Activated naive CD4-positive, alpha-beta T cell treated with anti-CD3 and anti-CD28 coated beads for 36 hours (primary cell): ENCODE measurements at regions not wholly inside any gene's neighbourhood (a gene's known extent, or its start where the extent isn't known, plus 50 kb on each side); places are given as distances from the start of the nearest gene placed in this dataset.

ENCODE experiments used
- CTCF ChIA-PET: fragments of 350-600 bp; sonication (Branson Sonifier 250); formaldehyde crosslinking; loops from one replicate; lab custom pipeline; 2021; ENCODE audit warnings: antibody characterized with exemption; lab: Charles Lee
- DNase-seq: peaks from one replicate; pipeline ENCODE4 v3.0.0-alpha.2; 2020
- H3K27ac Mint-ChIP-seq: one replicate; pipeline ENCODE4 v1.8.0; 2021; ENCODE audit warnings: mild to moderate bottlenecking, mixed read lengths
- H3K27me3 Mint-ChIP-seq: one replicate; pipeline ENCODE4 v1.8.0; 2021; ENCODE audit warnings: low read depth, mixed read lengths
- H3K36me3 Mint-ChIP-seq: one replicate; pipeline ENCODE4 v1.8.0; 2021; ENCODE audit warnings: low read depth, mixed read lengths
- H3K4me1 Mint-ChIP-seq: one replicate; pipeline ENCODE4 v1.8.0; 2021; ENCODE audit warnings: low read depth, mixed read lengths
- H3K4me3 Mint-ChIP-seq: one replicate; pipeline ENCODE4 v1.8.0; 2021; ENCODE audit warnings: mild to moderate bottlenecking, moderate library complexity, mixed read lengths
- H3K9me3 Mint-ChIP-seq: one replicate; pipeline ENCODE4 v1.8.0; 2021; ENCODE audit warnings: mixed read lengths
- intact Hi-C: fragments of 100-400 bp; cut with micrococcal nuclease; formaldehyde crosslinking; loops from one replicate; pipeline ENCODE4 v1.15.1; 2023

DNA sequence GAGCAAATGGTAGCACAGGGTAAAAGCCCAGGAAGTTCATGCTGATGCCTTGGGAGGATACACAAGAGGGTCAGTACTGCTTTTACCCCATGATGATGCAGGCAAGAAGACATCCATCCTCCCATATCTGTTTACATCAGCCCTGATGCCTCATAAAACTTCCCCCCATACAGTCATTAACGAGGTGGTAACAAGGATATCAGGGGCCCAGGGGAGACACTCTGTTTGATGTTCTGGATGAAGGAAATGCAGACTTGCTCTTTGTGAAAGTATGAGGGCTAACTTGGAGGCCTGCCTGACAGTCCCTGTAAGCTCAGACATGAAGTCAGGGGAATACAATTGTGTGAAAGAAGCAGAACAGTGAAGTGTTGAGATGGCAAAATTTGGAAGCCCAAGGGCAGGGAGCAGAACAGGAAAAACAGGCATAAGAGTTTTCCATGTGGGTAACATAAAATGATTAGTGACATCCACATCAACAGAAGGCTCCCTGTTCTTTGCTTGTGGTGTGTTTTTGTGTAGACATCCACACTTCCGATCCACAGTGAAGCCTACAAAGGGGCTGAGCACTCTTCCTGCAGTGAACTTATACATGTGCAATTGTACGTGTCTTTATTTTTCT, 813.4 kb downstream of the MAFB start:
- H3K36me3 Mint-ChIP-seq = no peaks in the 10 kb centered on the region
- intact Hi-C loops = loop anchor here (2.0 kb wide), 1 partner anchor 611 kb away; no protein-coding TSS in a partner anchor

DNA sequence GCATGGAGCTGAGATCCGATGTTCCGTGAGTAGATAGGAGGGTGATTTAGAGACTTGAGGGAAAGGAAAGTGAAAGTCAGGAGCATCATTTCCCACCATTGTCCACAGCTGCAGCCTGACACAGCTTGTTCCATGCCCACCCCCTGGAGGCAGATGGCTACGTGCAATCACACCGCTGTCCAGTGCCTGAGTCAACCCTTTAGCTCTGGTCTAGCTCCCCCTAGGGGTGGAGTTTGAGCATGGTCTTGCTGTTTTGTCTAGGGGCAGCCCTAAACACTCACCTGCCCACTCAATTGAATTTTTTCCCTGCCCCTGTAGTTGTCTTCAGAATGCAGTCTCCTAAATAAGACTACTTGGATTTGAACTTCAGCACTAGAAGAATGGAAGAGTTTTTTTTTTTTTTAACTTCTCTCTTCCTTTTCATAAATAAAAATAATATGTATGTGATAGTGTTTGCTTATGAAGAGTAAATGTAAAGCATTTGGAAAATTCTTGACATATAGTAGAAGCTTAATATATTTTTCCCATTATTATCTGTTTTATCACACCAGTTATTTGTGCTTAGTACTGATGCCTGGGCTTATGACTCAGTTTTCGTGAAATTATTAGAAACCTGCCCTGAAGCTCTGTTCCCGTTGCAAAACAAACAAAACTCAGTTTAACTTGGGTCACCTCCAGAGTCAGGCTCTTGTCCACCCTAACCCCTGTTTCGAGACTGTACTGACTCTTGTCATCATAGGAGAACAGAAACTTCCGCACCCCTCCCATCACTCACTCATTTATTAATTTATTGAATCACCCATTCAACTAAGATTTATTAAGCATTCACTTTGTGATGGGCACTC, 814.8 kb downstream of the MAFB start:
- intact Hi-C loops = loop anchor here (2.0 kb wide), 1 partner anchor 609 kb away; no protein-coding TSS in a partner anchor
- no peak overlapping the region for H3K27ac Mint-ChIP-seq
- CTCF ChIA-PET = interaction anchor here (0.6 to 1.4 kb wide), 4 partner anchors 21 to 608 kb away, joined by 3 to 7 read pairs (median 4); no protein-coding TSS in a partner anchor
- H3K4me3 Mint-ChIP-seq = no peak overlapping the region
- DNase-seq = peak; percentile 52
- H3K36me3 Mint-ChIP-seq = no peaks in the 10 kb centered on the region
- H3K27me3 Mint-ChIP-seq = peaks cover 6% of the 10 kb centered on the region
- H3K4me1 Mint-ChIP-seq = no peaks in the 10 kb centered on the region
- H3K9me3 Mint-ChIP-seq = no peaks in the 10 kb centered on the region

More for the DNA sequence above, 813.4 kb downstream of the MAFB start:
- H3K9me3 Mint-ChIP-seq = no peaks in the 10 kb centered on the region
- H3K27ac Mint-ChIP-seq = no peak overlapping the region
- no peaks in the 10 kb centered on the region for H3K4me1 Mint-ChIP-seq
- DNase-seq = no peak
- CTCF ChIA-PET = no interaction called here
- H3K27me3 Mint-ChIP-seq = peaks cover 6% of the 10 kb centered on the region
- H3K4me3 Mint-ChIP-seq = no peak overlapping the region

DNA sequence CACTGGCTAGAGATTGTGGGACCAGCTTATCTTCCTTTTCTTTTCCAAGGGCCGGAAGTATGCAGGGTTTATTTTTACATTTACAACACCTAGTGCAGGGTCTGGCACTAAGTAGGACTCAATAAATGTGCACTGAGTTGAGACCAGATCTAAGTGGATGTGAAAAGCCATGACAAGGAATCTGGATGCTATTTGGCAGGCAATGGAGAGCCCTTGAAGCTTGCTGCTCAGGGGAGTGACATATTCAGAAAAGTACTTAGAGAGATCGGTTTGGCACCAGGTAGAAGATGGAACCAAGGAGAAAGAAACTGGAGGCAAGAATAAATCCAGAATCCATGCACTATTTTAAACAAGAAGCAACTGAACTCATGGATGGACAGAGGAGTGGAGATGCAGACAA, 815.8 kb downstream of the MAFB start:
- H3K4me1 Mint-ChIP-seq = no peaks in the 10 kb centered on the region
- no peaks in the 10 kb centered on the region for H3K36me3 Mint-ChIP-seq
- CTCF ChIA-PET = interaction anchor here (0.6 to 0.8 kb wide), 3 partner anchors 255 to 607 kb away, joined by 3 to 7 read pairs (median 4); no protein-coding TSS in a partner anchor
- peaks cover 6% of the 10 kb centered on the region for H3K27me3 Mint-ChIP-seq
- H3K4me3 Mint-ChIP-seq = no peak overlapping the region
- H3K27ac Mint-ChIP-seq = no peak overlapping the region
- no peaks in the 10 kb centered on the region for H3K9me3 Mint-ChIP-seq
- intact Hi-C loops = no loop called here
- DNase-seq = no peak

DNA sequence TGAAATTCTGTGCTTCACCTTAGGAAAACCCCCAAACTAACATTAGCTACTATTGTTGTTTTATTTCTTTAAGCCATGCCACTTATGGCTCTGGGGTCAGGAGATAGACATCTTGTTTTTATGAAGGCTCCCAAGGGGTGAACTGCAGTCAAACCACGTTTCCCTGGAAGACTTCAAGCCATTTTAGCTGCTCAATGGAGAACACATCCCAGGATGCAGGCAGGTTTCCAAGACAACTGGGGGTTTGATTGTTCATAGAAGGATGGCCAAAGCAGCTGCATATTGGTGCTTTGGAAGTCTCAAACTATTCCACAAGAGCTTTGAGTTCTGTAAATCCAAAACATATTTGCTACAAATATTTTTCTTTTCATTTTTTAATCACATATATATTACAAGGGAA, 818.0 kb downstream of the MAFB start:
- Mint-ChIP-seq H3K27me3 (peaks cover 11% of the 10 kb centered on the region), H3K4me1 (no peaks in the 10 kb centered on the region), H3K4me3 (no peak overlapping the region), H3K27ac (no peak overlapping the region), H3K36me3 (no peaks in the 10 kb centered on the region), H3K9me3 (peaks cover 4% of the 10 kb centered on the region)
- intact Hi-C loops = no loop called here
- no peak for DNase-seq
- CTCF ChIA-PET = no interaction called here

DNA sequence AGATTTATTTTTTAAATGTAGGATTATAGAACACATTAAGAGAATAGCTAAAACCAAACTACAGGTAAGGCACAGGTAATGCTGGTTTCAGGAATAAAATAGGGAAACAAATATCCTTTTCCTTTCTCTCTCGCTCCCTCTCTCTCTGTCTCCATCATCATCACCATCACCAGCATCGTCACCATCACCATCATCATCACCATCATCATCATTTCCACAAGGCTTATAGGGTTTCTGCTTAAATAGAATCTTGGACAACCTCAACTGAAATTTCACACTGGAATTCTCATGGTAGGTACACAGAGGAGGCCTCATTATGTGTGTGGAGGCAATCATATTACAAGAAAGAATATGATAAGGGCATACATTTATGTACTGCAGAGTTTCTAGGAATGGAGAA, 823.6 kb downstream of the MAFB start:
- intact Hi-C loops = no loop called here

DNA sequence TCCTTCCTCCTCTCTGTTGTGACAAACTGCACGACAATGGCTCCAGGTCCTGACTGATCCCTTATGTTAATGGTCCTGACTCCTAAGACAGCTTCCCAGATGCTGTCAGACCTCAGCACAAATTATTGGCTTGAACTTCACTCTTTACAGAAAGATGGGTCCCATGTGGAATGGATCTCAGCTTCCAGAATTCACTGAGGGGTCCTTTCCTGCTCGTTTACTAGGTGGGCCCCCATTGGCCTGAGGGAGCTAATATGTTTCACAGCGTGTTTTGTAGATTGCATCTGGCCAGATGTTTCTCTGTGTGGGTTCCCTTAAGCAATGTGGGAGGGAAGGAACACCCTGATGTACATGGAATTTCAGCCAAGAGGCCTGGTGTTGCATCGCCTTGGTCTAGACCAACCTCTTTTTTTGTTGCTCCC, 826.6 kb downstream of the MAFB start:
- no peak overlapping the region for H3K4me3 Mint-ChIP-seq
- intact Hi-C loops = no loop called here
- H3K27me3 Mint-ChIP-seq = peaks cover 13% of the 10 kb centered on the region
- H3K4me1 Mint-ChIP-seq = no peaks in the 10 kb centered on the region
- no peak overlapping the region for H3K27ac Mint-ChIP-seq
- CTCF ChIA-PET = no interaction called here
- no peaks in the 10 kb centered on the region for H3K36me3 Mint-ChIP-seq
- peaks cover 6% of the 10 kb centered on the region for H3K9me3 Mint-ChIP-seq
- DNase-seq = no peak

More for the DNA sequence above, 823.6 kb downstream of the MAFB start:
- peaks cover 6% of the 10 kb centered on the region for H3K9me3 Mint-ChIP-seq
- no peaks in the 10 kb centered on the region for H3K4me1 Mint-ChIP-seq
- no peaks in the 10 kb centered on the region for H3K36me3 Mint-ChIP-seq
- H3K27me3 Mint-ChIP-seq = peaks cover 11% of the 10 kb centered on the region
- H3K4me3 Mint-ChIP-seq = no peak overlapping the region
- DNase-seq = no peak
- H3K27ac Mint-ChIP-seq = no peak overlapping the region
- CTCF ChIA-PET = no interaction called here

DNA sequence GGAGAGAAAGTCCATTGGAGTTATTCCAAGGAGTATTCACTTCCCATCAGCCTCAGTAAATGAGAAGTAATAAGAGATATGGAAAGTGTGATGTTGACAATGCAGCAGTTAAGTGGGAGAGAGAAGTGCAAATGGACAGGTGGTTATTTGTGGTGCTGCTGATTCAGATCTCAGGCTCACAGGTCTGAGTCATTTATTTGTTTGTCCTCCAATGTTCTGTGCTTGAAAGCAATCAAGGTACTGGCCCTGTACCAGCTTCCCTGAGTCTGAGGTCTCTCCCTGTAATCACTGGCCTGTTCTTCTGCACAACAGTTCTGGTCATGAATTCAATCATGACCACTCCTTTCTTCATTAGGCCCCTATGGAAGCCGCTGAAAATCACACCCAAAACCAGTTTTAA, 827.7 kb downstream of the MAFB start:
- H3K36me3 Mint-ChIP-seq = no peaks in the 10 kb centered on the region

DNA sequence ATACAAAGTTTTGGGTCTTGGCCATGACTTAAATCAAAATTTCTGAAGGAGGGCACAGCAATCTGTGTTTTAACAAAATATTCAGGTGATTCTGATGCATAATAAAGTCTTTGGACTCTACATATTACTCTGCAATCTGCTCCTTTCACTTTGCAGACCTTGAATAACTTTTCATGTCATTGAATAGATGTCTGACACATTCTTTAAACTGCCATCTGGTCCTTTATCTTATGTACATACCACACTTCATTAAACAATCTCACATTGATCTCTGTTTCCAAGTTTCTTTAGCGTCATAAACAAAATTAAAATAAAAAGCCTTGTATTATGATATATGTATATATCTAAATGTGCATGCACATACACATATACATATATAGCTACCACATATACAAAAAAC, 831.2 kb downstream of the MAFB start:
- H3K4me1 Mint-ChIP-seq = no peaks in the 10 kb centered on the region
- no peaks in the 10 kb centered on the region for H3K9me3 Mint-ChIP-seq
- no peak overlapping the region for H3K4me3 Mint-ChIP-seq
- H3K36me3 Mint-ChIP-seq = no peaks in the 10 kb centered on the region
- no peak overlapping the region for H3K27ac Mint-ChIP-seq
- no peak for DNase-seq
- peaks cover 6% of the 10 kb centered on the region for H3K27me3 Mint-ChIP-seq
- CTCF ChIA-PET = no interaction called here
- intact Hi-C loops = no loop called here

More for the DNA sequence above, 827.7 kb downstream of the MAFB start:
- Mint-ChIP-seq H3K9me3 (peaks cover 4% of the 10 kb centered on the region), H3K4me1 (no peaks in the 10 kb centered on the region), H3K4me3 (no peak overlapping the region), H3K27me3 (peaks cover 11% of the 10 kb centered on the region), H3K27ac (no peak overlapping the region)
- intact Hi-C loops = no loop called here
- CTCF ChIA-PET = no interaction called here
- no peak for DNase-seq

DNA sequence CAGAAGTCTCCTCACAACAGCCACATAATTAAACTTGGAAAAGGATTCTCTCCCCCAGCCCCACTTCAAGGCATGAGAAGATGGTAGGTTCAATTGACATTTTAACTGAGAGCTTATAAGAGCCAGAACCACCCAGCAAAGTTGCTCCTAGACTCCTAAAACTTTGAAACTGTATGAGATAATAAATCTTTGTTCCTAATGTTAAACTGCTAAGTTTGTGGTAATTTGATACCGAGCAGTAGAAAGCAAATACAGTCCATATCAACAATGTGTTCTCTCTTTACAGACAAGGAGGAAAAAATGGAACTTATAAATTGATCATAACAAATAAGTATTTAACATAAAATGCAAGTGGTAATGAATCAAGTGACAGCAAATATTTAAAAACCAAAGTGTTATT, 831.8 kb downstream of the MAFB start:
- H3K27me3 Mint-ChIP-seq = peaks cover 6% of the 10 kb centered on the region
- CTCF ChIA-PET = no interaction called here
- H3K36me3 Mint-ChIP-seq = no peaks in the 10 kb centered on the region
- DNase-seq = no peak
- no peaks in the 10 kb centered on the region for H3K9me3 Mint-ChIP-seq
- no peak overlapping the region for H3K4me3 Mint-ChIP-seq
- intact Hi-C loops = no loop called here
- H3K4me1 Mint-ChIP-seq = no peaks in the 10 kb centered on the region
- no peak overlapping the region for H3K27ac Mint-ChIP-seq

DNA sequence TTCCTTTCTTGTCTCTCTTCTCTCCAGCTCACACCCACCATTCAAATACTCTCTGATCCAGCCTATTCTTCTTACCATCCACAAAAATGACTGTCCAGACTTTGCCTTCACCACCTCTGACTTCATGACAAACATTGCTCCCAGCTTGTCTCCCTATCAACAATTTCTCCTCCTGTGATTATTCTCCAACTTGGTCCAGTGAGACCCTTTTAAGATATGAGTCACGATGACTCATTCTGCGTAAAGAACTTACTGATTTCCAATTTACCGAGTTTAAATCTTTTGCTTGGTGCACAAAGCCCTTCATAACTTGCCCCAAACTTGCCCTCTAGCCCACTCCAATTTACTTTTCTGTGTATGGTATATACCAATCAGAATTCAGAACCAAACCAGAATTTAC, 833.2 kb downstream of the MAFB start:
- intact Hi-C loops = no loop called here
- H3K27ac Mint-ChIP-seq = no peak overlapping the region
- CTCF ChIA-PET = no interaction called here
- DNase-seq = no peak
- H3K4me3 Mint-ChIP-seq = no peak overlapping the region
- no peaks in the 10 kb centered on the region for H3K4me1 Mint-ChIP-seq
- peaks cover 3% of the 10 kb centered on the region for H3K27me3 Mint-ChIP-seq
- no peaks in the 10 kb centered on the region for H3K36me3 Mint-ChIP-seq
- no peaks in the 10 kb centered on the region for H3K9me3 Mint-ChIP-seq

DNA sequence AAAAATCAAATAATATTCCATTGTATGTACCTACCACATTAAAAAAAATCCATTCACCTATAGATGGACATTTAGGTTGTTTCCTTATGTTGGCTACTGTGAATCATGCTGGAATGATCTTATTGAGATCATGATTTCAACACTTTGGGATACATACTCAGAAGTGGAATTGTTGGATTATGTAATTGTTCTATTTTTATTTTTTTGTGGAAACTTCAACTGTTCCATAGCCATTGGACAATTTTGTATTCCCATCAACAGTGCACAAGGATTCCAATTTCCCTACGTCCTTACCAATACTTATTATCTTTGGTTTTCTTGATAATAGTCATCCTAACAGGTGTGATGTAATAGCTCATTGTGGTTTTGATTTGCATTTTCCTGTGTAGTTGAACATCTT, 834.0 kb downstream of the MAFB start:
- Mint-ChIP-seq H3K4me3 (no peak overlapping the region), H3K36me3 (no peaks in the 10 kb centered on the region), H3K9me3 (no peaks in the 10 kb centered on the region), H3K27ac (no peak overlapping the region), H3K27me3 (peaks cover 3% of the 10 kb centered on the region), H3K4me1 (no peaks in the 10 kb centered on the region)
- DNase-seq = no peak
- intact Hi-C loops = no loop called here
- CTCF ChIA-PET = no interaction called here

DNA sequence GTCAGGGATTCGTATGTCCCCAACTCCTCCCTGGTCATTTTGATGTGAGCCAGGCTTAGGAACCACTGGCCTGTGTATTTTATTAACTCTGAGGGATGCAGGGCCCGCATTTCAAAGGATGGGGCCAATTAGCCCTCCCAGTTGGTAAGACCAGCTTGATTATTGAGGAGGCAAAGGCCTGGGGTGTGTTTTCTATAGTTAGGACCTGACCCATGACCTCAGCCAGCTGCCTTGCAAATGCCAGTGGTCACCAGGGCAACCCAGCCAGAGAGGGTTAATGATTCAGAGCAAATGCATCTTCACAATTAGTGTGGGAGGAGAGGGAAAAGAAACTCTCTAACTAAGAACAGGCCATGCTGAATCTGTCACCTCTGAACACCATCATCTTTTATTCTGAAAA, 835.4 kb downstream of the MAFB start:
- intact Hi-C loops = no loop called here
- DNase-seq = no peak
- H3K27ac Mint-ChIP-seq = no peak overlapping the region
- peaks cover 2% of the 10 kb centered on the region for H3K27me3 Mint-ChIP-seq
- CTCF ChIA-PET = interaction anchor here (0.8 kb wide), 1 partner anchor 21 kb away, joined by 3 read pairs; no protein-coding TSS in a partner anchor
- H3K4me3 Mint-ChIP-seq = no peak overlapping the region
- H3K36me3 Mint-ChIP-seq = no peaks in the 10 kb centered on the region
- H3K4me1 Mint-ChIP-seq = no peaks in the 10 kb centered on the region
- H3K9me3 Mint-ChIP-seq = no peaks in the 10 kb centered on the region
